SK-N-SH (cell line): ENCODE measurements at regions not wholly inside any gene's neighbourhood (a gene's known extent, or its start where the extent isn't known, plus 50 kb on each side); places are given as distances from the start of the nearest gene placed in this dataset.

Source experiments
- CTCF ChIA-PET: fragments of 300-600, 350-600 bp; formaldehyde crosslinking; extraction: SDS; loops from one replicate; lab custom pipeline; 2021; lab: Yijun Ruan, JAX
- POLR2A ChIA-PET: fragments of 350-600 bp; sonication (Branson Sonifier 250); formaldehyde crosslinking; extraction: SDS; loops from one replicate; lab custom pipeline; 2020; ENCODE audit warnings: antibody characterized with exemption, inconsistent platforms; lab: Yijun Ruan, JAX
- DNase-seq: peaks from one replicate; pipeline ENCODE4 v3.0.0; 2012
- H2AFZ ChIP-seq: fragments of 200-600 bp; sonication (generic); 2 replicates; pipeline ENCODE4 v1.8.1; 2016; ENCODE audit warnings: antibody characterized with exemption, mild to moderate bottlenecking, low read depth
- H3F3A ChIP-seq: fragments of 200-600 bp; sonication (generic); replicated peaks from 2 replicates; pipeline ENCODE3; 2016; ENCODE audit warnings: antibody characterized with exemption, mild to moderate bottlenecking; ENCODE audit not compliant: insufficient read depth
- H3K27ac ChIP-seq, 2 experiments: fragments of 200-500 bp in 1 of 2; fragments of 200-600 bp in 1 of 2; sonication (Bioruptor generic) in 1 of 2; sonication (generic), shearing (Covaris generic) in 1 of 2; 2 replicates each; pipeline versions ENCODE4 v1.5.1 to v1.6.1; 2014 to 2016; ENCODE audit warnings: low read depth in 2 of 2, inconsistent platforms in 1 of 2, low read length in 1 of 2, mild to moderate bottlenecking in 1 of 2, mixed read lengths in 1 of 2
- H3K27me3 ChIP-seq: fragments of 200-600 bp; sonication (generic), shearing (Covaris generic); 2 replicates; pipeline ENCODE4 v1.6.1; 2016; ENCODE audit warnings: mixed run types; ENCODE audit not compliant: insufficient read depth
- H3K36me3 ChIP-seq, 2 experiments: fragments of 200-500 bp in 1 of 2; fragments of 200-600 bp in 1 of 2; sonication (Bioruptor generic) in 1 of 2; sonication (generic) in 1 of 2; replicated peaks in 1 of 2; 2 replicates each; pipeline versions ENCODE3 to v1.5.1; 2014 to 2016; ENCODE audit warnings: low read length in 1 of 2, mild to moderate bottlenecking in 1 of 2; ENCODE audit not compliant: insufficient read depth in 2 of 2, control insufficient read depth in 1 of 2
- H3K4me1 ChIP-seq, 2 experiments: fragments of 200-500 bp in 1 of 2; fragments of 200-600 bp in 1 of 2; sonication (Bioruptor generic) in 1 of 2; sonication (generic), shearing (Covaris generic) in 1 of 2; 2 replicates each; pipeline versions ENCODE4 v1.5.1 to v1.6.1; 2014 to 2016; ENCODE audit warnings: low read depth in 1 of 2, low read length in 1 of 2, mixed run types in 1 of 2; ENCODE audit not compliant: insufficient read depth in 2 of 2, control insufficient read depth in 1 of 2
- H3K4me2 ChIP-seq: fragments of 200-600 bp; sonication (generic), shearing (Covaris generic); 2 replicates; pipeline ENCODE4 v1.6.1; 2017; ENCODE audit warnings: mixed run types
- H3K4me3 ChIP-seq, 2 experiments: fragments of 200-500 bp in 1 of 2; fragments of 200-600 bp in 1 of 2; sonication (Bioruptor generic) in 1 of 2; sonication (generic), shearing (Covaris generic) in 1 of 2; 2 replicates each; pipeline versions ENCODE4 v1.5.1 to v1.8.1; 2014 to 2016; ENCODE audit warnings: low read depth in 2 of 2, inconsistent platforms in 1 of 2, low read length in 1 of 2, mild to moderate bottlenecking in 1 of 2, mixed read lengths in 1 of 2, moderate library complexity in 1 of 2
- H3K79me2 ChIP-seq: fragments of 200-600 bp; sonication (generic); 2 replicates; pipeline ENCODE4 v1.8.1; 2017; ENCODE audit warnings: mild to moderate bottlenecking; ENCODE audit not compliant: insufficient read depth
- H3K9ac ChIP-seq: fragments of 200-600 bp; sonication (generic); 2 replicates; pipeline ENCODE4 v1.6.1; 2017; ENCODE audit warnings: mixed run types
- H3K9me2 ChIP-seq: fragments of 200-600 bp; sonication (generic); 2 replicates; pipeline ENCODE4 v1.6.1; 2017; ENCODE audit warnings: mixed run types
- H3K9me3 ChIP-seq: fragments of 200-600 bp; sonication (generic); 2 replicates; pipeline ENCODE4 v1.6.1; 2017; ENCODE audit warnings: mixed run types, mild to moderate bottlenecking, moderate library complexity
- H4K20me1 ChIP-seq: fragments of 200-600 bp; sonication (generic); 2 replicates; pipeline ENCODE4 v1.6.1; 2017; ENCODE audit warnings: mild to moderate bottlenecking, mixed run types; ENCODE audit not compliant: insufficient read depth
- CTCF ChIP-seq: fragments of 200-600 bp; sonication (generic); IDR thresholded peaks from 2 replicates; pipeline ENCODE4 v1.6.1; 2017; ENCODE audit warnings: antibody characterized with exemption, mild to moderate bottlenecking, moderate library complexity
- ELF1 ChIP-seq: IDR thresholded peaks from 2 replicates; pipeline ENCODE4 v1.4.0; 2012
- EZH2phosphoT487 ChIP-seq: fragments of 200-600 bp; sonication (generic); IDR thresholded peaks from 2 replicates; pipeline ENCODE4 v1.6.1; 2017; ENCODE audit warnings: low read depth, mixed run types, mild to moderate bottlenecking, antibody characterized with exemption, moderate library complexity, borderline replicate concordance
- RXRA ChIP-seq: IDR thresholded peaks from 2 replicates; pipeline ENCODE4 v1.4.0; 2012; ENCODE audit warnings: low read depth, mild to moderate bottlenecking, borderline replicate concordance
- SIN3A ChIP-seq: IDR thresholded peaks from 2 replicates; pipeline ENCODE4 v1.6.1; 2012; ENCODE audit warnings: low read depth, mild to moderate bottlenecking, low read length, moderate library complexity, borderline replicate concordance
- USF1 ChIP-seq: IDR thresholded peaks from 2 replicates; pipeline ENCODE4 v1.4.0; 2012; ENCODE audit warnings: low read depth, borderline replicate concordance
- USF2 ChIP-seq: fragments of 150-350 bp; IDR thresholded peaks from 2 replicates; pipeline ENCODE4 v1.6.1; 2017; ENCODE audit warnings: antibody characterized with exemption, low read length, low read depth, borderline replicate concordance
- YY1 ChIP-seq: IDR thresholded peaks from 2 replicates; pipeline ENCODE4 v1.4.0; 2012; ENCODE audit warnings: low read depth, mild to moderate bottlenecking
- whole genome bisulfite sequencing: methylation state at CpG from one replicate; pipeline ENCODE4 v1.1.6; 2017; ENCODE audit warnings: low lambda C conversion rate; 5-methylcytosine and 5-hydroxymethylcytosine counted together
- TF ChIP-seq, protein P1 (sequence below): IDR thresholded peaks from 2 replicates; pipeline ENCODE4 v1.4.0; 2012; ENCODE audit warnings: low read depth, borderline replicate concordance
- TF ChIP-seq, protein P2 (sequence below): IDR thresholded peaks from 2 replicates; pipeline ENCODE4 v1.4.0; 2012; ENCODE audit warnings: low read depth

DNA sequence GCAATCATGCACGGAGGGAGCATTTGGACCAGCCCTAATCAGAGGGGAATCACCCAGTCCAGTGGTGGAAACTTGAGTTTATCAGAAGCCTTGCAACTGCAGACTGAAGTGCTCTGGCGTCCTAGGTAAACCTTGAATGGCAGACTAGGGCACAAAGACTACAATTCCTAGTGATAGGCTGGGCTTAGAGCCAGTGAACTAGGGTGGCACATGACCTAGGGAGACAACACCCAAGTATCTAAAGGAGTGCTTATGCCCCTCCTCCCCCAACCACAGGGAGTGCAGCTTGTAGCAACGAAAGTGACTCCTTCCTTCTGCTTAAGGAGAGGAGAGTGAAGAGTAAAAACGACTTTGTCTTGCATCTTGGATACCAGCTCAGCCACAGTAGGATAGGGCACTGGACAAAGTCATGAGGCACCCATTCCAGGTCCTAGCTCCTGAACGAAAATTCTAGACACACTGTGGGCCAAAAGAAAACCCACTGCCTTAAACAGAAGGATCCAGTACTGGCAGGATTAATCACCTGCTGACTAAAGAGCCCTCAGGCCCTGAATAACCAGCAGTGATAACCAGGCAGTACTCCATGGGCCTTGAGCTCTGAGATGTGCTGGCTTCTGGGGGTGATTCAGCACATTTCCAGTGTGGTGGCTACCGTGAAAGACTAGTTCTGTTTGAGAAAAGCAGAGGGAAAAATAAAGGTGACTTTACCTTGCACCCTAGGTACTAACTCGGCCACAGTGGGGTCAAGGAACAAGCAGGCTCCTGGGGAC is 58.7 kb upstream of the STARD8 start:
- 10% methylated on average over 6 of the region's 7 CpGs for WGBS
- ChIA-PET CTCF (interaction anchor here (1.9 kb wide), 1 partner anchor 11 kb away, joined by 7 read pairs; no protein-coding TSS in a partner anchor), POLR2A (no interaction called here)
- TF ChIP-seq EZH2phosphoT487: no peak
- TF ChIP-seq USF2: no peak
- TF ChIP-seq YY1: no peak
- TF ChIP-seq ELF1: no peak
- TF ChIP-seq, protein P1, sequence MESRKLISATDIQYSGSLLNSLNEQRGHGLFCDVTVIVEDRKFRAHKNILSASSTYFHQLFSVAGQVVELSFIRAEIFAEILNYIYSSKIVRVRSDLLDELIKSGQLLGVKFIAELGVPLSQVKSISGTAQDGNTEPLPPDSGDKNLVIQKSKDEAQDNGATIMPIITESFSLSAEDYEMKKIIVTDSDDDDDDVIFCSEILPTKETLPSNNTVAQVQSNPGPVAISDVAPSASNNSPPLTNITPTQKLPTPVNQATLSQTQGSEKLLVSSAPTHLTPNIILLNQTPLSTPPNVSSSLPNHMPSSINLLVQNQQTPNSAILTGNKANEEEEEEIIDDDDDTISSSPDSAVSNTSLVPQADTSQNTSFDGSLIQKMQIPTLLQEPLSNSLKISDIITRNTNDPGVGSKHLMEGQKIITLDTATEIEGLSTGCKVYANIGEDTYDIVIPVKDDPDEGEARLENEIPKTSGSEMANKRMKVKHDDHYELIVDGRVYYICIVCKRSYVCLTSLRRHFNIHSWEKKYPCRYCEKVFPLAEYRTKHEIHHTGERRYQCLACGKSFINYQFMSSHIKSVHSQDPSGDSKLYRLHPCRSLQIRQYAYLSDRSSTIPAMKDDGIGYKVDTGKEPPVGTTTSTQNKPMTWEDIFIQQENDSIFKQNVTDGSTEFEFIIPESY: no peak
- TF ChIP-seq RXRA: no peak
- no peak for TF ChIP-seq SIN3A
- TF ChIP-seq, protein P2, sequence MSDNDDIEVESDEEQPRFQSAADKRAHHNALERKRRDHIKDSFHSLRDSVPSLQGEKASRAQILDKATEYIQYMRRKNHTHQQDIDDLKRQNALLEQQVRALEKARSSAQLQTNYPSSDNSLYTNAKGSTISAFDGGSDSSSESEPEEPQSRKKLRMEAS: no peak
- no peak for TF ChIP-seq USF1
- no peak for TF ChIP-seq CTCF
- H3K9me3 ChIP-seq: peaks cover 3% of the 10 kb centered on the region; the same call in 1 of the 2 replicates
- no peaks in the 10 kb centered on the region for H3K4me1 ChIP-seq
- no peak overlapping the region for H2AFZ ChIP-seq
- H3K27me3 ChIP-seq: peaks cover 5% of the 10 kb centered on the region; the same call in 1 of the 2 replicates
- no peak overlapping the region for H3K4me3 ChIP-seq
- H4K20me1 ChIP-seq: no peaks in the 10 kb centered on the region
- H3K36me3 ChIP-seq: no peaks in the 10 kb centered on the region
- no peak overlapping the region for H3K9ac ChIP-seq
- no peak overlapping the region for H3K4me2 ChIP-seq
- no peaks in the 10 kb centered on the region for H3K9me2 ChIP-seq
- H3K79me2 ChIP-seq: no peaks in the 10 kb centered on the region
- no peak for DNase-seq
- H3F3A ChIP-seq: no peaks in the 10 kb centered on the region
- no peak overlapping the region for H3K27ac ChIP-seq
